RCC 7860 (cell line): ENCODE measurements at regions not wholly inside any gene's neighbourhood (a gene's known extent, or its start where the extent isn't known, plus 50 kb on each side); places are given as distances from the start of the nearest gene placed in this dataset.

Experiments used
- DNase-seq: peaks from one replicate; pipeline ENCODE4 v3.0.0-alpha.2; 2015; ENCODE audit warnings: low spot score
- FAIRE-seq: peaks from 2 replicates; lab custom pipeline; 2012; peaks lifted over from hg19 to GRCh38; lab: Jason Lieb, UNC

DNA sequence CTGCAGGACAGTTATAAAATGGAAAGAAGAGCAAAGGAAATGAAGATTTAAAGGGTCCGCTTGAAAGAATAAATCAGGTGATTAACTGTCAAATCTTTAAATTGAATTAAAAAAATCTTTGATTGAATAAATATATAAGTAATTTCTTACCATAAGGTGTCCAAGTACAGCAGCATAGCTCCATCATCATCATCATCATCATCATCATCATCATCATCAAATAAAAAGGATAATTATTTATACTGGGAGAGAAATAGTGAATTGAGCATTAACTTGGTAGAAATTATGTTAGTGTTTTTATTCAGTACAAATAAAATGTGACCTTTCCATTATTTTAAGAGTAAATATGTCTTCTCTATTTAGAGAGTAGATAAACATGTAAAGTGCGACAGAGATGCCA, 745.6 kb upstream of the MARCKS start:
- no peak for DNase-seq

DNA sequence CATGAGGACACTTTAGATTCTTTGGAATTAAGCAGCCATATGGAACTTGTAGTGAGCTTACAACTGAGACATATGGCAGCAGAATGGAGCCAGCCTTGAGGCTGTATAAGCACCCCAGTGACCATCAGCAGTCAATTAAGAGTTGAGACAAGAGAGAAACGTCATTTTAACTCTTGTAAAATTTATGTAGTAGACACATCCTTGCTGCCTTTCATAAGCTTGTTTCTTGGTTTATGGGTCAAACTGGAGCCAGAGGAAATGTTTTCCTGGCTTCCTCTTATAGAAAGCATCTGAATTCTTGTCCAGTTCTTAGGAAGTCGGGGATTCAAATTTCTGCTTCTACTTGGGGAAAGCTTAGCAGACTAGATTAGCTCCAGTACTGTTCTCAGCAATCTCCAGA, 745.1 kb upstream of the MARCKS start:
- DNase-seq (no peak), FAIRE-seq (no peak)

More for the DNA sequence above, 745.6 kb upstream of the MARCKS start:
- no peak for FAIRE-seq

DNA sequence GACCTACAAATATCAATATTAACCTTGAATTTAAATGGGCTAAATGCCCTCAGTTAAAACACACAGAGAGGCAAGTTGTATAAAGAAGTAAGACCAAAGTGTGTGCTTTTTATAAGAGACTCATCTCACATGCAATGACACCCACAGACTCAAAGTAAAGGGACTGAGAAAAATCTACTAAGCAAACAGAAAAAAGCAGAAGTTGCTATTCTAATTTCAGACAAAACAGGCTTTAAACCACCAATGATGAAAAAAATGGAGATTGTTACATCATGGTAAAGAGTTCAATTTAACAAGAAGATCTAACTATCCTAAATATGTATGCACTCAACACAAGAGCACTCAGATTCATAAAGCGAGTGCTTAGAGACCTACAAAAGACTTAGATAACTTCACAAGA, 741.9 kb upstream of the MARCKS start:
- no peak for FAIRE-seq
- no peak for DNase-seq

DNA sequence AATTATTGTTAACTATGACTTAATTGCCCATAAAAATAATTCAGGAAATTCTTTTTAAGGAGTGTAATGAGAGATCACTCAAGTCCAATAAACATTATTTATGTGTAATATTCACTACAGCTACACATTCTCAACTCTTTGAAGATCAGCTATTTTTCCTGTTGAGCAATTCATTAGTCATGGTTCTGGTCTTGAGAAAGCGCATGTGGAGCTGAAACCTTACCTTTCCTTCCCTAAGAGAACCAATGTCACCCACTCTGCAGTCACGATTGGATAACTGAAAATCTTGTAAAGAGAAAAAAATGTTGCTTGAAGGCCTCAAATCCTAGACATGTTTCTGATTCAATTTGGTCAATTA, 736.9 kb upstream of the MARCKS start:
- FAIRE-seq (no peak), DNase-seq (peak; percentile 91)

DNA sequence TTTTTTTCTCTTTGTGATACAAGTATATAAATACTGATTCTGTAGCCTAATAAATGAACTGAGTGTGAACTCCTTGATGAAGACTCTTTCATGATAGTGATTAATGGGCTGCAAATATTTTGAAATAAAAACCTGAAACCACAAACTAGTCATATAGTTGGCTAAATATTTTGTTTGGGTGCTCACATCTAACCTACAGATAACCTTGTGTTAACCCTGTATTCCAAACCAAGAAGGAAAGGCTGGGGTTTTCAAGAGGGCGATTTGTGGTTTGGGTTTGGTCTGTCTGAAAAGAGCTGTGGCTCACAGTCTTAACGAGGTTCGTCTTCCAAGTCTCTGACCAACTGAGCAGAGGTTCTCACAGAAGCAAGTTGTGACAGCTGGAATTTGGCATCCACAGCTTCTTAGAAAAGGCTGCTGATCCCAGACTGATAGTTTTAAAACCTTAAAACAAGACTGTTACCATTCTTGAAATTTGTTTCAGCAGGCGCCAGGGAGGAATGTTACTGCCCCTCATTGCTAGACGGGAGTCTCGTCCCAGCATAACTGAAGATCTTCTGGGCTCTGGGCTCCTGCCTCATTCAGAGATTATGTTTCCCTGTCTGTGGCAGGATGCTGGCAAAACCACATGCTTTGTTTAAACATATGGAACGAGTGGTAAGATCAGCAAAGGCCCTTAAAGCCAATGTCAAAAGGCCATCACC, 736.4 kb upstream of the MARCKS start:
- DNase-seq (peak; percentile 96), FAIRE-seq (peak; percentile 99)

DNA sequence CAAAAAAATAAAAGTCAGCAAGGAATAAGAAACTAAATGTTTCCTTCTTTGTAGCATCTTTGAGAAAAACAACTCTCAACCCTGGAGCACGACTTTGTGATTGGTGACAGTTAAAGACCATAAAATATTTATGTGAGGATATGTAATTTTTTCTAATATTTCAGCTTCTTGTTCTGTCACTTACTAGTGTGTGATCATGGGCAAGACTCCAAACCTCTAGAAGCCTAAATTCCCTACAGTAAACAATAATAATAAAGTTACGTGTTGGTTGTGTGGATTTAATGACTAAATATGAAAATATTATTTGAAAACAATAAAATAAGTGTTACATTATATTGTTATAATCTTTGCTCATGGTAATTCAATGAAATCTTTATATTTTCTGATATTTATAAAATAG, 735.6 kb upstream of the MARCKS start:
- FAIRE-seq: no peak

DNA sequence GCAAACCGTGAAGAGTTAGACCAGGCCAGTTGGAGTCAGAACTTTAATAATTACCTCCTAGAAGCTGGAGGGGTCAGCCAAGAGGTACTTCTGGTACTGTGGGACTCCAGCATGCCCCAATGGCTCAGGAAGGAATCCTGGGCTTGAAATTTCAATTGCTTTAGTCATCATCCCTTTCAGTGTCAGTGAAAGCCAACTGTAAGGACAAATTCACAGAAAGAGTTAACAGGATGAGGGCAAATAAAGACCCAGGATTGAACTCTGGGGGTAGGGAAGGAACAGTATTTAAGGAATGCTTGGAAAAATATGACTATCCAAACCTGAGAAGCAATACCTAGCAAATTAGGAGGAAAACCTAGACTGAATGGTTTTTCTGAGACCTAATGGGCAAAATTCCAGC, 735.1 kb upstream of the MARCKS start:
- FAIRE-seq (peak; percentile 98), DNase-seq (peak; percentile 97)

More for the DNA sequence above, 735.6 kb upstream of the MARCKS start:
- DNase-seq: no peak

DNA sequence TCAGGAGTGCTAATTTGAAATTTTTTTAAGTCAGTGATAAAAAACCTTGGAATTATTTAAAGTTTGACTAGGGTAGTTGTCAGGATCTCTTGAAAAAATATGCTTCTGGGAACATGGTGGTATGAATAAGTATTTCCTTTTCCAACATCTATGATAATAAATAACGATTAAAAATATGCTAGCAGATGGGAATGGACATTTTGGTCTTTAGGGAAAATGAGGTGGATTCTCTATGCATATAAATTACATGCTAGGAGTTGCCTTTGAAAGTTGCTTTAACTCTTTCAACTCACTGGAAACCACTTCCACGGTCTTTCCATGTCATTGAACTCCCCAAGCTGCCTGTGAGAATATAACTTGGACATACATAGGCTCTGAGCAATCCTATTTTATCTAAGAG, 731.5 kb upstream of the MARCKS start:
- FAIRE-seq (no peak), DNase-seq (no peak)

DNA sequence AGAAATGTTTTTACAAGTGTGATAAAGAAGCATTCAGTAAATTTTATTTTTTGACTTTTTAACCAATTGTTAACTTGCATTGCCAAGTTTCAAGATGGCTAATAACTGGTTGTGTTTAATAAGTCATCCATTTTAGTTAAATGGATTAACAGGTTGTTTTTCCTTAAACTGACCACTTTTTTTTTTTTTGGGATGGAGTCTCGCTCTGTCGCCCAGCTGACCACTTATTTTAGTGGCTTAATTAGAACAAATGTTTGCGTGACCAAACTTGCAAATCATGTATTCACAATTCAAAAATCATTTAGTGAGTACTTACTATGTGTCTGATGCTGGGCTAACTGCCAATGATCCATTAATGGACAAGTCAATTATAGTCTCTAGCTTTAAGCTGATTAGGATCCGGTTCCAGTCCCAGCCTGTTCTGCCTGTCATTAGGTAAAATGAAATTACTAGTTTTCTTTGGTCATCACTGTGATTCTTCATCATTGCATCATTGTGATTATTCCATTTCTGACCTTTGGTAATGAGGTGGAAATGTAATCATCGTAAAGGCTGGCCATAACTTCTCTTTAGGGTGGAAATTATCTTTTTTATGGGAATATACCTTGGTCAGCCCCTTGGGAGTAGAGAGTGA, 729.2 kb upstream of the MARCKS start:
- FAIRE-seq (no peak), DNase-seq (no peak)

DNA sequence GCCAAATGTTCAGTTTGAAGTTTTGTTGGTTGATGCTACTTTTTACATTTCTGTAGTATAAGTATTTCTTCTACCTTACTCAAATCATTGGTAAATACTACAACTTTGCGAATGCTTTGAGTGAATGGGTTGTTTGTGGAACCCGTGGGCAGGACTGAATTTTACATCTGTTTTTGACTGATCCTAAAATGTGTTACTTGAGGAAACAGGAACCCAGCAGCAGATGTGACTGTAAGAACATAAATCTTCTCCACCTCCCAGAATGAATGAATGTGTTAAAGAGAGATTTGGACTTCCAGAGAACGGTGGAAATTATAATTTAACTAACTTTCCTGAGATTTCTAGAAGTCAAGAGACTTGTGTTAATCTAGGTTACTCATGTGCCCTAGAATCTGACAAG, 728.5 kb upstream of the MARCKS start:
- DNase-seq (no peak), FAIRE-seq (no peak)

DNA sequence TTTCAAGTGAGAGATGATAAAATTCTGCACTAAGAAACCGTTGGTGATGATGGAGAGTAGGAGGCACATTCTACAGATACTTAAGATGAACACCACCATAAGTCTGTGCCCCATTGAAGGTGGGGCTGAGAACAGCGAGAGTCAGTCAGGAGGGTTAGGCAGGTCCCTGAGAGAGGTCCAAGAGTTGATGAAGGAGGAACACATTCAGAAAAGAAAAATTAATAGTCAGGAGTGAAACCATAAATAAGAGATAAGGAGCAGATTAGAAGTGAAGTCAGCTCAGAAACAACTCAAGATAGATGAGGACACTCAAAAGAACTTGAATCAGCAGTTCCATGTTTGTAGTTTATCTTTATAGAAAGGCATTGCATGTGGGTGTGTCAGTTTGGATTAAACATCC, 727.2 kb upstream of the MARCKS start:
- FAIRE-seq: no peak
- DNase-seq: no peak

DNA sequence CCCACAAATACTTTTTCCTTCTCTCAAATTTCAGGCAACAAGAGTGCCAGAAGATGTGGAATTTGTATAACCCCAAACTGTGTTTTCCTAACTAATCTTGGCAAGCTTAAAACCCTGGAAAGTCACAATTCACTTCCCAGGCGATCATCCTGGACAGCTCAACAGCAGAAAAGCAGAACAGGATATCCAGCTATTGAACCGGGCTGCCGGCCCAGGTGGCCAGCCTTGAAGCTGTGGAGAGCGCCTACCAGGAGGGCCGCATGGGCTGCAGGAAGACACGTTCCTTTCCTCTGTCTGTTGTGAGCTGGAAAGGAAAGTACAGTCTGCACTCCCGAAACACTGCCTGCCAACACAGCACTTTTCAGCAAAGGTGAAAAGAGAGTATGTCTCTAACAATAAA, 719.7 kb upstream of the MARCKS start:
- DNase-seq (no peak), FAIRE-seq (no peak)

DNA sequence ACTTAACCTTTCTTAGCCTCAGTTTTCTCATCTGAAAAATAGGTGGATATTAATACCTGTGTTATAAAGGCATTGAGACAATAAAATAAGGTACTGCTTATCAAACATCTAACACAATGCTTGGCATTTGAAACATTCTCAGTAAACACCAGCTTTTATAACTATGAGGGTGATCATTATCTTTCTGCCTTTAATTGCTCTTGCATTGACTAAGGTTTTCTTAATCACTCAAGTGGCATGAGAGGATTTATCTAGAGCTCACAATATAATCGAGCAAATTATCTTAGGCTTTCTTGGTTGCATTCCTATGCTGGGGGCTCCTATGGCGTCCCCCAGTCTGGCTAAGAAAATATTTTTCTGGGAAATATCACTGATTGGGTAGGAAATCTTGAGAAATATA, 716.4 kb upstream of the MARCKS start:
- FAIRE-seq (no peak), DNase-seq (no peak)

DNA sequence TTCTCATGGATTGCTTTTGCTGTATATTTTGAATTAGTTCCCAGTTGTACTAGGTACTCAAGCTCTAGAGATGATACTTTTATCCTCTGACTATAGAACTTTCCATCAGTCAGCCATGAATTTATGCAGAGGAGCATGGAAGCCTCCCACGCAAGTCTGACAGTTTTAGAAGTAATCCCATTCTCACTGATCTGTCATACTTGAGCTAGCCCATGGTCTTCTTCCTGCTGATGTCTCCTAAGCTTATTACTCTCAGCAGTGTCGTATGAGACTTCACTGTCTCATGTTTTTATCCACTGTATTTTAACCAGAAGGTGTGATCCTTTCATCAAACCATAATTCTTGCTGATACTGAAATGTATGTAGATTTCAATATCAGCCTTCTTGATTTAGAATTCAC, 715.2 kb upstream of the MARCKS start:
- FAIRE-seq (no peak), DNase-seq (no peak)

DNA sequence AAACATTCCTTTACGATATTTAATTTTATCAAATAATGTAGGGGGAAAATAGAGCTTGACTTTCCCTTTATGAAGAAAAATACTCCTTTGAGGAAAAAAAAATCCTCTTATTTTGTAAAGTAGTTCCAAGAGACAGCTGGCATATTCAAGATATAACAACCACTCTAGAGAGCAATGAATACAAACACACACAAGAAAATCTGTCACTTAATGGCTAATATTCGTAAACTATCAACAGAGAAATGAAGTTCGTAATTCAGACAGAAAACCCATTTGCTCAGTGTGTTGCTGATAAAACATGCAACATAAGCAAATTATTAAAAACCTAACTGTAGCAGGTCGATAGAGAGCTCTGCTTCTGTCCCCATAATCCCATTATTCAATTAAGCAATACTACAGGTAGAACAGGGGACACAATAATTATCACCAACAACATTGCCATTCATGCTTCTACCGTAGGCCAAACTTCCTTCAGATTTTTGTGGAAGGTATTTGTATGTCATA, 714.4 kb upstream of the MARCKS start:
- no peak for FAIRE-seq

DNA sequence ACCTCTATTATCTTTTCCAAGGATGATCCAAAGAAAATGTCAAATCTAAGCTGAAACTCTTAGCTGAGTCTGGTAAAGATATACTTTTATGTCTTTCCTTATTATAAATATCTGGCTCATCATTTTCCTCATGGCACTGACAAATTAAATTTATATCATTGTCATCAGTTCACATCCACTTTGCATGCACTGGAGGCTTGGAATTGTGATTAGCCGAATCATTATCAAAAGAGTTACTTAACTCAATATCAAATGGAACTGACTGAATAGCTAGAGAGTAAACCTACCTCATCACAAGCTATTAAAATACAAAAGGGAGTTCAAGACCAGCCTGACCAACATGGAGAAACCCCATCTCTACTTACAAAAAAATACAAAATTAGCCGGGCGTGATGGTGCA, 713.9 kb upstream of the MARCKS start:
- FAIRE-seq (no peak), DNase-seq (no peak)

More for the DNA sequence above, 714.4 kb upstream of the MARCKS start:
- no peak for DNase-seq

DNA sequence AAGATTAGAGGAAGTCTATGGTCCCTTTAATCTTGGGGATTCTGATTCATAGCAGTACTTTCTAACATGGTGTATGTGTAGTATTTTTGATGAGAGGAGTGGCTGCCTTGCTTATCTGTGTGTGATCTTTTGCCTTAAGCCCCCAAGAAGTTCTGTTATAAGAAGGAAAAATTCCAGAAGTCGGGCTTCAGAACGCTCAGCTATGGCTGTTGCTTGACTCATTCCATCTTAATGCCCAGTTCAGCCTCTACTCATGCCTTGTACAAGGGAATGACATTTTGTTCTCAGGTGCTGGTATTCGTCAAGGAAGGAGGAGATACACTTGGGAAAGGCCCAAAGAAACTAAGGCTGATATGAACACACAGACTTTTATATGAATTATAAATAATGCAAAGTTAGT, 713.0 kb upstream of the MARCKS start:
- no peak for FAIRE-seq
- no peak for DNase-seq

DNA sequence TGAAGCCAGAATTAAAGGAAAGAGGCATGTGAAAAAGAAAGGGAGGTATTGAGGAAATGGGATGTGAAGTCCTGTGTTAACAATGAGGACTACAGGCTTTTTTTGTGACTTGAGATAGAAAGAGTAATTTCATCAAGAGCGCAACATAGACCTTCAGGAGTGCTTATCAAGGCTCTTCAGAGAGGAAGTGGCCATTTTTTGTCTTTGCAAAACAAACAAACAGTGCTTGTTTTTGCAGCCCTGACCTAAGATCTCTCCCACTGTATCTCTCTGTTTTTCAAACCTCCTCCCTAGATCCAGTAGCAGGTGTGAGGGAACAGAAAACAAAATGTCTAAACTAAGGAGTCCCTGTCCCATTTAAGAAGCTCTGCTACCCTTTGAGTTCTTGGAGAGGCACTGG, 710.3 kb upstream of the MARCKS start:
- DNase-seq (no peak), FAIRE-seq (no peak)

DNA sequence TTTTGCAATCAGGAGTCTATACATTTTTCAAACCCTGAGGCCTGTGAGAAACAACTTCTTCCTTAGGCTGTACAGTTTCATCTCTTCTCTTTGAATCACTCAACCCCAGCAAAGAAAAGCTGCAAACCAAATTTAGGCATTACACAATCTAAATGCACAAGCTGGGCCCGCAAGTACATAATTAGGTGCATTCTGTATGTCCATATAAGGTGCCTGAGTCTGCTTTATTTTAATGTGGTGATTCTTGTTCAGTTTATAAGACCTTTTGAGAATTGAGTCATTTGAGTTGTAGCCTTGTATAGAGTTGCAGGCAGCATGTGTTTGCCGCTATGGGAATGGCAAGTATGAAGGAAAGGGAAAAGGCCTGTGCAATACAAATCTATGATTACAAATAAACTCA, 709.6 kb upstream of the MARCKS start:
- FAIRE-seq (no peak), DNase-seq (no peak)

DNA sequence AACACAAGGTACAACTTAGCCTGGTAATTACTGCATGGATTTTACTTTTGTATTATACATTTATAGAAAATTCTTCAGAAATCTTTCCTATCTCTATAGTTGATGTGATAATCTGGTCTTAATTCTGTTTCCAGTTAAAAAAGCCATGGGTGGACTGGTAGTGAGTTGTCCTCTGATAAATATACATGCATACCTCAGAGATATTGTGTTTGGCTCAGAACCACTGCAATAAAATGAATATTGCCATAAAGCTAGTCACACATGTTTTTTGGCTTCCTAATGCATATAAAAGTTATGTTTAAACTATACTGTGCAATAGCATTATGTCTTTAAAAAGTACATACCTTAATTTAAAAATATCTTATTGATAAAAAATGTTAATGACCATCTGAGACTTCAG, 708.6 kb upstream of the MARCKS start:
- FAIRE-seq (no peak), DNase-seq (no peak)

DNA sequence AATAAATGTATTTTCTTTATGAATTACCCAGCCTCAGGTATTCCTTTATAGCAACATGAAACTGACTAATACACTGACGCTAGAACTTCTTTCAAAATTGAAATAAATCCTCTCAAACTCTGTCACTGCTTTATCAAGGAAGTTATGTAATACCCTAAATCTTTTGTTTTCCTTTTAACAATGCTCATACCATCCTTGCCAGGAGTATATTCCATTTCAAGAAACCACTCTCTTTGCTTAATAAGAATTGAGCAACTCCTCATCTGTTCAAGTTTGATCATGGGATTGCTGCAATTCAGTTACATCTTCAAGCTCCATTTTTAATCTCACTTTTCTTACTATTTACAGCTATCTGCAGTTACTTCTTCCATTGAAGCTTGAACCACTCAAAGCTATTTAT, 707.6 kb upstream of the MARCKS start:
- FAIRE-seq (no peak), DNase-seq (no peak)

DNA sequence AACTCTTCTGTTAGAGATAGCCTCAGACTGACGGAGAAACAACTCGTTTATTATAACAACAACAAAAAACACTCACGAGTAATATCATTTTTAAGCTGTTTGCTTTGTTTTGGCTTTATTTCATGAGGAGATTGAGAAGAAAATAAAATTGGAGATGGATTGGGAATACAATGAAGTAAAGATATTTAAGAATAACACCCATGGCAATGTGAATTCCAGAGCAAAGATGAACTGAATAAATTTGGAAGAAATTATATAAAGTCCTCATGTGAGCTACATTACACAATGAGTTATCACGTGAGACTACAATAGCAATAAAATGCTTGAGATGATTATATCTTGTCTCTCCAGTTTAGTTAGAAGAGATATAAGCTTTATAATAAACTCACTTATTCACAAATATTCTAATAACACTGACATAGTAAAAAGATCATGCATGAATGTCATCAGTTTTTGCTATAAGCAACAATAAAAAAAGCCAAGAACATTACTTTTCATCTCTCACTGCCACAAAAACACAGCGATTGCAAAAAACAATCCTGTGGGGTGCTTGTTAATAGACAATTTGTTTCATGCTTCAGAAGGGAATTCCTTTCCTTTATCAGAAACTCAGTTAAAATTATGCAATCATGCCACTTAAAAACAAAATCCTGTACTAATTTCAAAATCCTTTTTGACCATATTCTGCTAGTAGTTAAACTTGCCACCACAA, 696.7 kb upstream of the MARCKS start:
- FAIRE-seq: no peak

More for the DNA sequence above, 696.7 kb upstream of the MARCKS start:
- DNase-seq: no peak
